HepG2 (cell line): ENCODE measurements at regions not wholly inside any gene's neighbourhood (a gene's known extent, or its start where the extent isn't known, plus 50 kb on each side); places are given as distances from the start of the nearest gene placed in this dataset.

Experiments
- CBX5 ChIP-seq: sonication (generic); formaldehyde crosslinking; IDR thresholded peaks from 2 replicates; pipeline ENCODE4 v1.4.0; 2020; ENCODE audit warnings: missing genetic modification reagents, borderline replicate concordance
- DNMT1 ChIP-seq: sonication (generic); formaldehyde crosslinking; IDR thresholded peaks from 2 replicates; pipeline ENCODE4 v1.5.1; 2020; ENCODE audit warnings: mild to moderate bottlenecking, missing genetic modification reagents
- HNRNPL ChIP-seq: fragments of 200-400 bp; formaldehyde crosslinking; IDR thresholded peaks from 2 replicates; pipeline ENCODE4 v1.6.1; 2017; ENCODE audit warnings: mild to moderate bottlenecking, low read depth, low read length
- IRX3 ChIP-seq: sonication (generic); formaldehyde crosslinking; IDR thresholded peaks from 2 replicates; pipeline ENCODE4 v1.8.1; 2023; ENCODE audit warnings: mild to moderate bottlenecking, low read depth, missing genetic modification reagents, borderline replicate concordance
- KAT2B ChIP-seq: fragments of 150-350 bp; IDR thresholded peaks from 2 replicates; pipeline ENCODE4 v1.6.1; 2014; ENCODE audit warnings: low read depth, low read length, borderline replicate concordance
- KDM3A ChIP-seq: IDR thresholded peaks from 2 replicates; pipeline ENCODE4 v1.6.1; 2018; ENCODE audit warnings: low read depth, missing compliant biosample characterization
- KLF15 ChIP-seq: sonication (generic); formaldehyde crosslinking; IDR thresholded peaks from 2 replicates; pipeline ENCODE4 v1.8.1; 2023; ENCODE audit warnings: borderline replicate concordance, mild to moderate bottlenecking, inconsistent platforms, missing genetic modification reagents, mixed read lengths
- MXD1 ChIP-seq: sonication (generic); formaldehyde crosslinking; IDR thresholded peaks from 2 replicates; pipeline ENCODE4 v1.4.0; 2020; ENCODE audit warnings: mild to moderate bottlenecking, missing genetic modification reagents
- NFIB ChIP-seq: sonication (generic); formaldehyde crosslinking; IDR thresholded peaks from 2 replicates; pipeline ENCODE4 v1.9.0; 2021; ENCODE audit warnings: missing genetic modification reagents, mild to moderate bottlenecking, borderline replicate concordance
- POLR2G ChIP-seq: fragments of 200-400 bp; formaldehyde crosslinking; IDR thresholded peaks from 2 replicates; pipeline ENCODE4 v1.6.1; 2018; ENCODE audit warnings: mild to moderate bottlenecking, low read depth, low read length, moderate library complexity
- RBAK ChIP-seq: sonication (generic); formaldehyde crosslinking; IDR thresholded peaks from 2 replicates; pipeline ENCODE4 v1.5.1; 2020; ENCODE audit warnings: mild to moderate bottlenecking, missing genetic modification reagents
- RBM39 ChIP-seq: fragments of 200-400 bp; formaldehyde crosslinking; IDR thresholded peaks from one replicate; pipeline ENCODE4 v1.6.1; 2018; ENCODE audit warnings: antibody characterized with exemption, mild to moderate bottlenecking, low read depth, low read length; ENCODE audit not compliant: poor library complexity, severe bottlenecking
- SALL1 ChIP-seq: sonication (generic); formaldehyde crosslinking; IDR thresholded peaks from 2 replicates; pipeline ENCODE4 v1.8.0; 2022; ENCODE audit warnings: mild to moderate bottlenecking, missing genetic modification reagents
- SMYD3 ChIP-seq: sonication (generic); formaldehyde crosslinking; IDR thresholded peaks from 2 replicates; pipeline ENCODE4 v1.8.1; 2023; ENCODE audit warnings: mild to moderate bottlenecking, missing genetic modification reagents
- SP5 ChIP-seq: IDR thresholded peaks from 2 replicates; pipeline ENCODE4 v1.6.1; 2016; ENCODE audit warnings: low read depth, borderline replicate concordance
- SRY ChIP-seq: sonication (generic); formaldehyde crosslinking; IDR thresholded peaks from 2 replicates; pipeline ENCODE4 v1.8.0; 2022; ENCODE audit warnings: mild to moderate bottlenecking, missing genetic modification reagents
- THAP8 ChIP-seq: sonication (generic); formaldehyde crosslinking; IDR thresholded peaks from 2 replicates; pipeline ENCODE4 v1.5.1; 2020; ENCODE audit warnings: missing genetic modification reagents, mild to moderate bottlenecking, borderline replicate concordance
- TMF1 ChIP-seq: sonication (generic); formaldehyde crosslinking; IDR thresholded peaks from 2 replicates; pipeline ENCODE4 v1.8.1; 2022; ENCODE audit warnings: low read depth, missing genetic modification reagents
- USF2 ChIP-seq, 2 experiments: sonication (generic) in 1 of 2; formaldehyde crosslinking in 1 of 2; IDR thresholded peaks; 2 replicates each; pipeline versions ENCODE4 v1.5.1 to v1.6.1; 2011 to 2020; ENCODE audit warnings: borderline replicate concordance in 1 of 2, low read depth in 1 of 2, low read length in 1 of 2, mild to moderate bottlenecking in 1 of 2, missing genetic modification reagents in 1 of 2, moderate library complexity in 1 of 2
- ZEB1 ChIP-seq: IDR thresholded peaks from 2 replicates; pipeline ENCODE4 v1.6.1; 2012; ENCODE audit warnings: mild to moderate bottlenecking, low read depth, inconsistent platforms; ENCODE audit not compliant: insufficient replicate concordance
- ZFYVE20 ChIP-seq: sonication (generic); formaldehyde crosslinking; IDR thresholded peaks from 2 replicates; pipeline ENCODE4 v1.8.0; 2023; ENCODE audit warnings: low read depth, mild to moderate bottlenecking, moderate library complexity, missing genetic modification reagents, borderline replicate concordance
- ZNF160 ChIP-seq: sonication (generic); formaldehyde crosslinking; IDR thresholded peaks from 2 replicates; pipeline ENCODE4 v1.8.0; 2022; ENCODE audit warnings: mild to moderate bottlenecking, inconsistent platforms, missing genetic modification reagents
- ZNF296 ChIP-seq: sonication (generic); formaldehyde crosslinking; conservative IDR thresholded peaks from 2 replicates; pipeline ENCODE4 v1.5.0; 2020; ENCODE audit warnings: mild to moderate bottlenecking, missing genetic modification reagents
- ZNF7 ChIP-seq: IDR thresholded peaks from 2 replicates; pipeline ENCODE4 v1.6.1; 2016; ENCODE audit warnings: missing biosample characterization, missing genetic modification reagents
- ZNF746 ChIP-seq: sonication (generic); formaldehyde crosslinking; IDR thresholded peaks from 2 replicates; pipeline ENCODE4 v1.8.0; 2022; ENCODE audit warnings: mild to moderate bottlenecking, missing genetic modification reagents
- ZNF775 ChIP-seq: sonication (generic); formaldehyde crosslinking; IDR thresholded peaks from 2 replicates; pipeline ENCODE4 v1.4.0; 2020; ENCODE audit warnings: missing genetic modification reagents, mild to moderate bottlenecking, moderate library complexity, borderline replicate concordance
- ZNF83 ChIP-seq: sonication (generic); formaldehyde crosslinking; IDR thresholded peaks from 2 replicates; pipeline ENCODE4 v1.4.0; 2020; ENCODE audit warnings: missing genetic modification reagents, mild to moderate bottlenecking, borderline replicate concordance
- ZNF841 ChIP-seq: sonication (generic); formaldehyde crosslinking; IDR thresholded peaks from 2 replicates; pipeline ENCODE4 v1.8.1; 2023; ENCODE audit warnings: missing genetic modification reagents, borderline replicate concordance
- ZSCAN25 ChIP-seq: sonication (generic); formaldehyde crosslinking; IDR thresholded peaks from 2 replicates; pipeline ENCODE4 v1.8.0; 2022; ENCODE audit warnings: mild to moderate bottlenecking, missing genetic modification reagents

GRCh38 chr15:69591905-69592508 lies 139.4 kb downstream of the RPLP1 start (continued):
- peak; percentile 100 for TF ChIP-seq SP5 (CRISPR knock-in tag)
- no peak for TF ChIP-seq SRY (CRISPR knock-in tag)
- TF ChIP-seq ZNF83 (CRISPR knock-in tag): no peak
- no peak for TF ChIP-seq NFIB (CRISPR knock-in tag)
- TF ChIP-seq TMF1: no peak
- no peak for TF ChIP-seq KAT2B
- TF ChIP-seq SMYD3 (CRISPR knock-in tag): 0 out of 2 replicates have a peak, but pooled peaks have one; percentile 50
- no peak for TF ChIP-seq KLF15
- TF ChIP-seq ZNF296: no peak
- TF ChIP-seq MXD1 (CRISPR knock-in tag): no peak
- no peak for TF ChIP-seq ZNF7 (CRISPR knock-in tag)
- TF ChIP-seq IRX3 (CRISPR knock-in tag): no peak
- no peak for TF ChIP-seq USF2 (IDR thresholded peaks at IDR 0.05; ENCODE audit: low read depth, low read length)
- no peak for TF ChIP-seq USF2 (CRISPR knock-in tag; IDR thresholded peaks at IDR 0.05; ENCODE audit: borderline replicate concordance)
- no peak for TF ChIP-seq ZNF775 (CRISPR knock-in tag)
- peak; percentile 66 for TF ChIP-seq ZEB1
- TF ChIP-seq DNMT1: no peak
- TF ChIP-seq ZSCAN25 (CRISPR knock-in tag): peak; percentile 69; the same call in 1 of the 2 replicates
- TF ChIP-seq THAP8: no peak
- no peak for TF ChIP-seq POLR2G
- TF ChIP-seq HNRNPL: no peak
- TF ChIP-seq ZNF160 (CRISPR knock-in tag): no peak
- TF ChIP-seq ZNF746: no peak
- no peak for TF ChIP-seq RBM39
- TF ChIP-seq RBAK (CRISPR knock-in tag): no peak
- TF ChIP-seq KDM3A (CRISPR knock-in tag): peak; percentile 70; the same call in 1 of the 2 replicates
- no peak for TF ChIP-seq SALL1
- TF ChIP-seq ZNF841: no peak
- no peak for TF ChIP-seq ZFYVE20 (CRISPR knock-in tag)
- no peak for TF ChIP-seq CBX5 (CRISPR knock-in tag)
